CD4-positive, alpha-beta T cell treated with Interleukin-21 for 1 hour (primary cell): ENCODE measurements at regions not wholly inside any gene's neighbourhood (a gene's known extent, or its start where the extent isn't known, plus 50 kb on each side); places are given as distances from the start of the nearest gene placed in this dataset.
A peak's percentile ranks its signal among the peaks of the same experiment; 100 is the strongest.
"Not testable (repeated sequence)": the region's sequence is repeated elsewhere in the genome, so short reads cannot be mapped to it uniquely, and the experiment has no call there.

Experiments used
- DNase-seq: peaks from one replicate; pipeline ENCODE4 v3.0.0-alpha.2; 2020

- DNase-seq, result no peak
Observed at GRCh38 chr13:104976986-104977385, 1558.5 kb downstream of the EFNB2 start.

- no peak for DNase-seq
Observed at GRCh38 chr13:104975272-104975671, 1560.2 kb downstream of the EFNB2 start.

GRCh38 chr13:104968876-104969275, 1566.6 kb downstream of the EFNB2 start:
- no peak for DNase-seq

GRCh38 chr13:104967836-104968630, 1567.4 kb downstream of the EFNB2 start:
- no peak for DNase-seq

- no peak for DNase-seq
Observed at GRCh38 chr13:104967376-104967775, 1568.1 kb downstream of the EFNB2 start.

GRCh38 chr13:104962411-104962810, 1573.1 kb downstream of the EFNB2 start:
- DNase-seq, result no peak

- DNase-seq, result no peak
Observed at GRCh38 chr13:104961246-104961645, 1574.2 kb downstream of the EFNB2 start.

GRCh38 chr13:104954210-104954609, 1581.3 kb downstream of the EFNB2 start:
- no peak for DNase-seq

DNA sequence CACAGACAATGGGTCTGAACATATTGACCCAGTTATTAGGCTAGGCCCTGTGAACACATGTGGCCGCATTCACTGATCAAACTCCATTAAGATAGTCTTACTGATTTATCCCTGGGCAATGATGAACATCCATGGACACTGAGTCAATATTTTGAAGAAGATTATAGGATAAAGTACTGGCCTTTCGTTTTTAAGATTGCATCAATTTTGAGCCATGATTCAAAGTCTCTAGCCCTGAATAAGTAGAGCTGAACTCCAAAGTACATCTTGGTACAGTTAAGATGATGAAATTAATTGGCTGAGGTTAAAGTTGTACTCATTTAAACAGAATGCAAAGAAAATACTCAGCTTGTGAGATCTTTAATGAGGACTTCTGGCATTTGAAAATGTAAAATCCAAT, 1581.9 kb downstream of the EFNB2 start:
- no peak for DNase-seq

DNA sequence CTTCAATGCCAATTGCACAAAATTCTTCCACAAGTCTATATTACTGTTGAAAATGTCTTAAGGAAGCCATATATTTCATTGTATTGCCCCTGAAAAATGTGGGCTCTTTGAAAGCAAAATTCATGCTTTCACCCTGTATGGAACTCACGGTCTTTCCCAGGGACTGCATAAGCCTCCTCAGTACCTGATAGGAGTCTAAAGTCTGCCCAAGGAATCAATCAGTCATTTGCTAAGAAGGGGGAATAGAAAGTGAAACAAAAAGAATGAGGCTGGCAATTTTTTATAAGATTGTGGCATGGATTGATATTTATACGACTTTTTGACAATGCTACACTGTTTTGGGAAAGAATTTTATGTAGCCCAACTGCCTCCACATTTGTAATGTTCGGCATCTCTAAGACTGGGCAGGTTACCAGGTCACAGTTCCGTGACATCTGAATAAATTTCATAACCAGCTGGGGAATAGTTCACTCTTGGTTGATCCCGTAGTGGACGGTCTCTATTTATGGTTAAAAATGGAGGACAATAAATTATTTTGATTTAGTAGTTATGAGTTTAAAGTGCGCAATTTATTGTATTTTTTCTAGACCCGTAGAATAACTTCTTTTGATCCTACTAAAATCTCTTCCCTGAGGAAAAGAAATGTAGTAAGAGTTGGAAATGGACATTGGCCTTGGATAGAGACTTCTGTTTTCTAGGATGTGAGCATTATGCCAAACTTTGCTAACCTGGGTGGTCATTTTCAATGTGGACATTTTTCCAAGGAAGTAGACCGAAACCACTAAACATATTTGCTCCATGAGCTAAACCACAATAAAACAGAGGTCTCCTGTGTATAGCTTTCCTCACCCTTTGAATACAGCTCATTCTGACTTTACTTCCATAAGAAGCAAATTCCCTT, 1585.4 kb downstream of the EFNB2 start:
- DNase-seq, result no peak

GRCh38 chr13:104944176-104944575, 1591.3 kb downstream of the EFNB2 start:
- DNase-seq, result no peak

GRCh38 chr13:104943331-104943730, 1592.1 kb downstream of the EFNB2 start:
- no peak for DNase-seq

- DNase-seq, result no peak
Observed at GRCh38 chr13:104937881-104938280, 1597.6 kb downstream of the EFNB2 start.

DNA sequence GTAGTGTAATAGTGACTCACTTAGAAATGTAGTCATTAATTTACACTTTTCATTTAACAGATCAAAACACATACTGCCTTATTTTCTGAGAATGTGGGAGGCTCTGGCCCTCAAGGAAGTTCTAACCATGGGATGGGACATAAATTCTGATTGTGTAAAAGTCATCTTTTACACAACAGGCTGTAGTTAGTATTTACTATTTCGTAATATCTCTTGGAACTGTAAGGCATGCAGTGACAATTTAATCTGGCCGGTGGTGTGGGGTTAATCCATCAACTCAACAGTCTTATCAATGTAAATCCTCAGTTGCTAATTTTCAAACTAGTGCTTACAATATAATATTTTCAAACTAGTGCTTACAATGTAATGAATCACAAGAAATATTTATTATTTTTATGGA, 1599.2 kb downstream of the EFNB2 start:
- DNase-seq, result no peak

DNA sequence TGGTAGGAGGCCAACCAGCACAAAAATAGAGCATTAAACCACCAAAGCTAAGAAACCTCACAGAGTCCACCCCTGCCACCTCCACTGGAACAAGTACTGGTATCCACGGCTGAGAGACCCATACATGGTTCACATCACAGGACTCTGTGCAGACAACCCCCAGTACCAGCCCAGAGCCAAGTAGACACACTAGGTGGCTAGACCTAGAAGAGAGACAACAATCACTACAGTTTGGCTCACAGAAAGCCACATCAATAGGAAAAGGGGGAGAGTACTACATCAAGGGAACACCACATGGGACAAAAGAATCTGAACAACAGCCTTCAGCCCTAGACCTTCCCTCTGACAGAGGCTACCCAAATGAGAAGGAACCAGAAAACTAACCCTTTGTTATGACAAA, 1614.9 kb downstream of the EFNB2 start:
- DNase-seq, result not testable (repeated sequence)

GRCh38 chr13:104920091-104920490, 1615.4 kb downstream of the EFNB2 start:
- DNase-seq, result no peak

DNA sequence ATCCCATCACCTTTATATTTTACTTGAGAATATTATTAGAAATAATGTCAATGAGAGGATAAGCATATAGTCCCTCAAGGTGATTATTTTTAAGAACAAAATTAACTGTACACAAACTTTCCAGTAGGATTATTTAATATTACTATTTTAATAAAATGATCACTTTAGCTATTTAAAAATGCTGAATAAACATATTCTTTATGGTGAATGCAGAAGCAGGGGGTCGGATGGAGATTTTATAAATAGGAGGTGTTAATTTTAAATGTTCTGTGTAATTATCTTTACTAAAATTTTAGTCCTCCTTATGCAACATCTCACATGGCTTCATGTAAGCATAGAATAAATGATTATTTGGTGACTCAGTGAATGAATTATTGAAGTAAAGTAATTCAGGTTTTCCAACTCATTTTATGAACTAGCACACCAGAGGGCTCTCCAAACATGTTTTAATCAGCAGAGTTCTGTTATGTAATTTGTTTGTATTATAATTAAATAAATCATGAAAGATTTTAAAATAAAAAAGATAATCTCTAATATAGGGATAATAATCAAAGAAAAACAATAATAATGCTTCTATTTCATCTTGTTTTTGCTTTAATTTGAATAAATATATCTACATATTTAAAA, 1635.2 kb downstream of the EFNB2 start:
- DNase-seq, result no peak

GRCh38 chr13:104898484-104898883, 1637.0 kb downstream of the EFNB2 start:
- DNase-seq, result no peak

- DNase-seq, result no peak
Observed at GRCh38 chr13:104895521-104895920, 1639.9 kb downstream of the EFNB2 start.

GRCh38 chr13:104875038-104875754, 1660.3 kb downstream of the EFNB2 start:
- no peak for DNase-seq

GRCh38 chr13:104872153-104872552, 1663.3 kb downstream of the EFNB2 start:
- DNase-seq, result no peak

GRCh38 chr13:104871456-104871855, 1664.0 kb downstream of the EFNB2 start:
- DNase-seq, result no peak

DNA sequence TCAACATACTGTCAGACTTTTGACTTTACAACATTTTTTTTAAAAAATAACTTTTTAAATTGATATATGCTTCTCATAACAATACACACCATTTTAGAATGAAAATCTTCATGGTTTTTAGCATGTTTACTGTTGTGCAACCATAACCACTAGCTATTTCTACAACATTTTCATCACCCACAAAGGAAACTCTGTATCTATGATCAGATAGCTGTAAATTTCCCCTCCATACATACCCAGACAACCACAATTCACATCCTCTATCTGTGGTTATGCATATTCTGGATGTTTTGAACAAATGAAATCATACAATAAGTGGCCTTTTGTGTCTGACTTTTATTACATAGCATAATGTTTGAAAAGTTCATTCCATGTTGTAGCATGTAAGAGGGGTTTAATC, 1666.0 kb downstream of the EFNB2 start:
- DNase-seq, result peak; percentile 1
